ENCODE measurements at regions not wholly inside any gene's neighbourhood (a gene's known extent, or its start where the extent isn't known, plus 50 kb on each side); places are given as distances from the start of the nearest gene placed in this dataset.

- TF ChIP-seq CTCF (IDR thresholded peaks at IDR 0.05) (no peak), POLR2A (IDR thresholded peaks at IDR 0.05) (no peak)
These were observed 154.6 kb upstream of the SOX4 start for GRCh38 chr6:21438986-21439352.
